ENCODE measurements at regions not wholly inside any gene's neighbourhood (a gene's known extent, or its start where the extent isn't known, plus 50 kb on each side); places are given as distances from the start of the nearest gene placed in this dataset.

DNA sequence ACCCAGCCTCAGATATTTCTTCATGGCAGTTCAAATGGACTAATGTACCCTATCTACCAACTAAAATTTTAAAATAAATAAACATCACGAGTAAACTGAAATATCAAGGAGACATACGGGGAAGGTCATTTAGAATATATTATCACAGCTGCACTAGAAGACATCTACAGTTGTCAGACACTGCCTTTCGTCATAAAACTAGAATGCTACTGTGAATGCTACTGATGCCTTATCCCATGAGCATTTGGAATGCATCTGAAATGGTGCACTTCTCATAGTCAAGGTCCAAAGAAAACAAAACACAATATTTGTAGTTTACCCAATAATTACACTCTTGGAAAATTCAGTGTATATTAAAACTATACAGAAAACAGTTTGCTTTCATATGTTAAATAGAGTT is 165.2 kb downstream of the MREG start:
- TF ChIP-seq, protein P1, sequence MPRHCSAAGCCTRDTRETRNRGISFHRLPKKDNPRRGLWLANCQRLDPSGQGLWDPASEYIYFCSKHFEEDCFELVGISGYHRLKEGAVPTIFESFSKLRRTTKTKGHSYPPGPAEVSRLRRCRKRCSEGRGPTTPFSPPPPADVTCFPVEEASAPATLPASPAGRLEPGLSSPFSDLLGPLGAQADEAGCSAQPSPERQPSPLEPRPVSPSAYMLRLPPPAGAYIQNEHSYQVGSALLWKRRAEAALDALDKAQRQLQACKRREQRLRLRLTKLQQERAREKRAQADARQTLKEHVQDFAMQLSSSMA (CRISPR knock-in tag; IDR thresholded peaks at IDR 0.05) = no peak
- no peak for TF ChIP-seq GATA2 (CRISPR knock-in tag; IDR thresholded peaks at IDR 0.05)
- no peak for TF ChIP-seq CHD2 (IDR thresholded peaks at IDR 0.05; ENCODE audit: low read depth, low read length)
